Peyer's patch (tissue), 4 donors: ENCODE measurements at regions not wholly inside any gene's neighbourhood (a gene's known extent, or its start where the extent isn't known, plus 50 kb on each side); places are given as distances from the start of the nearest gene placed in this dataset.
"Not testable (repeated sequence)": the region's sequence is repeated elsewhere in the genome, so short reads cannot be mapped to it uniquely, and the experiment has no call there.

ENCODE experiments used
- DNase-seq, 3 donors: peaks; one replicate each; pipeline ENCODE4 v3.0.0-alpha.2; 2017 to 2019
- H3K27ac ChIP-seq, 4 donors: fragments of 200-600 bp; sonication (generic); one replicate each; pipeline ENCODE4 v1.5.1; 2016 to 2019
- H3K27me3 ChIP-seq, 2 donors: fragments of 200-600 bp; sonication (generic); one replicate each; pipeline ENCODE4 v1.5.1; 2019
- H3K36me3 ChIP-seq, 3 donors: fragments of 200-600 bp; sonication (generic); one replicate each; pipeline ENCODE4 v1.5.1; 2016 to 2019
- H3K4me1 ChIP-seq, 4 donors: fragments of 200-600 bp; sonication (generic); one replicate each; pipeline ENCODE4 v1.5.1; 2016 to 2019
- H3K4me3 ChIP-seq, 4 donors: fragments of 200-600 bp; sonication (generic); 1 replicate in 3 of 4; 2 replicates in 1 of 4; pipeline ENCODE4 v1.5.1; 2016 to 2019; ENCODE audit warnings: mild to moderate bottlenecking in 1 of 4
- H3K9me3 ChIP-seq, 4 donors: fragments of 200-600 bp; sonication (generic); one replicate each; pipeline ENCODE4 v1.5.1; 2016 to 2019; ENCODE audit warnings: mild to moderate bottlenecking in 1 of 4
- POLR2A ChIP-seq, 2 donors: fragments of 450-650 bp; IDR thresholded peaks; one replicate each; pipeline ENCODE4 v1.5.1; 2017; ENCODE audit warnings: antibody characterized with exemption in 2 of 2, mild to moderate bottlenecking in 2 of 2, moderate library complexity in 2 of 2
- TF ChIP-seq, protein P1 (sequence below), 6 experiments: fragments of 450-650 bp in 4 of 6; fragments of 200-600 bp in 2 of 6; sonication (generic) in 1 of 6; IDR thresholded peaks; one replicate each; pipeline ENCODE4 v1.5.1; 2017 to 2019; ENCODE audit warnings: antibody characterized with exemption in 6 of 6, mild to moderate bottlenecking in 3 of 6, moderate library complexity in 1 of 6

DNA sequence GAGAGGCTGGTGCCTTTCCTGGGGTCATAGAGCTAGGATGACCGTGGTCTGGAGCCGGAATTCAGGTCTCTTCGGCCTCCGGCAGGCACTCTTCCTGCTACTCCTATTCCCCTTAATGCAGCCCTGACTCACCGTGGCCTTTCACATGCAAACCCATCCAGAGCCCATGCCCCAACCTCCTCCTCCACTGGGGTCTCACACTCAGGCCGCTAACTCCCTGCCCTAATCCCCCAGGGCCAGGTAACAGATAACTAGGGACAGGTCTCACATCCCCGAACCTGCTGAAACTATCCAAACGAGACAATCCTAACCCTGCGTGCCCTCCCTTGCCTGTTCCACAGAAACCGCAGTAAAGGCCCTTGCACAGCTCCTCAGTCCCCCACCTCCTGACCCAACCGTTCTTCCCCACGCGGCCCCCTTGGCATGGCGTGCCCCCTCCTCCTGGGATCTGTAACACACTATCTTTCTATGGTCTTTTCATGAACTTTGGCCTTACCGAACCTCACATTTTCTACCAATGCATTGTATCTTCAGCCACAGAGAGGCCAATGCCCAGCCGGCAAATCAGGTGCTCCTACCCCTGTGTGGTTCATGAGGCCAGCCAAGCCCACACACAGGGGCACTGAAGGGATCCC, 245.4 kb upstream of the EXOC2 start:
- H3K36me3 ChIP-seq = no peaks in the 10 kb centered on the region
- no peak for DNase-seq
- H3K27ac ChIP-seq = no peak overlapping the region
- TF ChIP-seq, protein P1, sequence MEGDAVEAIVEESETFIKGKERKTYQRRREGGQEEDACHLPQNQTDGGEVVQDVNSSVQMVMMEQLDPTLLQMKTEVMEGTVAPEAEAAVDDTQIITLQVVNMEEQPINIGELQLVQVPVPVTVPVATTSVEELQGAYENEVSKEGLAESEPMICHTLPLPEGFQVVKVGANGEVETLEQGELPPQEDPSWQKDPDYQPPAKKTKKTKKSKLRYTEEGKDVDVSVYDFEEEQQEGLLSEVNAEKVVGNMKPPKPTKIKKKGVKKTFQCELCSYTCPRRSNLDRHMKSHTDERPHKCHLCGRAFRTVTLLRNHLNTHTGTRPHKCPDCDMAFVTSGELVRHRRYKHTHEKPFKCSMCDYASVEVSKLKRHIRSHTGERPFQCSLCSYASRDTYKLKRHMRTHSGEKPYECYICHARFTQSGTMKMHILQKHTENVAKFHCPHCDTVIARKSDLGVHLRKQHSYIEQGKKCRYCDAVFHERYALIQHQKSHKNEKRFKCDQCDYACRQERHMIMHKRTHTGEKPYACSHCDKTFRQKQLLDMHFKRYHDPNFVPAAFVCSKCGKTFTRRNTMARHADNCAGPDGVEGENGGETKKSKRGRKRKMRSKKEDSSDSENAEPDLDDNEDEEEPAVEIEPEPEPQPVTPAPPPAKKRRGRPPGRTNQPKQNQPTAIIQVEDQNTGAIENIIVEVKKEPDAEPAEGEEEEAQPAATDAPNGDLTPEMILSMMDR (IDR thresholded peaks at IDR 0.05) = no peak
- no peak for TF ChIP-seq POLR2A (IDR thresholded peaks at IDR 0.05)
- H3K9me3 ChIP-seq = no peaks in the 10 kb centered on the region
- no peaks in the 10 kb centered on the region for H3K27me3 ChIP-seq
- H3K4me3 ChIP-seq = no peak overlapping the region
- H3K4me1 ChIP-seq = no peaks in the 10 kb centered on the region

DNA sequence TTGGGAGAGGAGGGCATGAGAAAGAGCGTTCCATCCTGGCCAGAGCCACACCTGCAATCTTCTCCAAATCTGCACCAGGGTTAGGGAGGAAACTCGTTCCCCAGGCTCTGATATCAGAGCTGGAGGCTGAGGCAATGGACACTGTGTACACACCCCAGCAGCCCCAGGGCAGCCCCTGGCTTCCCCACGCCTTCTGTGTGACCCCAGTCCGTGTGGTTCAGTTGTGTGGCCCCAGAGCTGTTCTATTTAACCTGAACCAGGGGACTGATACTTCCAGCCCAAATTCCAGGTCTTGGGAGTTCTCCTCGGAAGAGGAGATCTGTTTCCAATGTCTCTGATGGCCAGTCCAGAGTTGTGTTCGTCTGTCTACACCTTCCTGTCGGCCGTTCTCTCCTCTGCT, 242.6 kb upstream of the EXOC2 start:
- Histone ChIP-seq H3K27ac (no peak overlapping the region), H3K4me1 (no peaks in the 10 kb centered on the region), H3K9me3 (no peaks in the 10 kb centered on the region), H3K36me3 (no peaks in the 10 kb centered on the region), H3K27me3 (no peaks in the 10 kb centered on the region), H3K4me3 (no peak overlapping the region)
- no peak for TF ChIP-seq POLR2A (IDR thresholded peaks at IDR 0.05)
- TF ChIP-seq, protein P1 (IDR thresholded peaks at IDR 0.05) = no peak
- no peak for DNase-seq

DNA sequence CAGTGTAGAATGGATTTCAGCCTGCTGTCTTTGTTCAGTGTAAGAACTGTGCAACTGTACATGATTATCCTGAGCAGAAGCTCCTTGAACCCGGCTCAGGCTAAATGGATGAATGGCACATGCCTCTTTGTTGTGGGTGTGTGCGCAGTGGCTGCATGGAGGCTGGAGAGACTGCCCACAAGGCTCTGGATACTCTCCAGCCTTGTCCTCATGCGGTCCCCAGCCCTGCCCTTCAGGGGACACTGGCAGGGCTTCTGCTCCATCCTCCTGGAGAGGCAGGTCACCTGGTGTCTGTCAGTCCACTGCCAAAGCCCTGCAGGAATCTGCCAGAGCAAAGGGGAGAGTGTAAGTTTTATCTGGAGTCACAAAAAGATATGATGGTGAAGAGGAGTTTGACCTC, 241.7 kb upstream of the EXOC2 start:
- Histone ChIP-seq H3K27me3 (no peaks in the 10 kb centered on the region), H3K27ac (no peak overlapping the region), H3K4me3 (no peak overlapping the region), H3K36me3 (no peaks in the 10 kb centered on the region), H3K9me3 (no peaks in the 10 kb centered on the region), H3K4me1 (no peaks in the 10 kb centered on the region)
- no peak for TF ChIP-seq POLR2A (IDR thresholded peaks at IDR 0.05)
- TF ChIP-seq, protein P1 (IDR thresholded peaks at IDR 0.05) = no peak
- no peak for DNase-seq

DNA sequence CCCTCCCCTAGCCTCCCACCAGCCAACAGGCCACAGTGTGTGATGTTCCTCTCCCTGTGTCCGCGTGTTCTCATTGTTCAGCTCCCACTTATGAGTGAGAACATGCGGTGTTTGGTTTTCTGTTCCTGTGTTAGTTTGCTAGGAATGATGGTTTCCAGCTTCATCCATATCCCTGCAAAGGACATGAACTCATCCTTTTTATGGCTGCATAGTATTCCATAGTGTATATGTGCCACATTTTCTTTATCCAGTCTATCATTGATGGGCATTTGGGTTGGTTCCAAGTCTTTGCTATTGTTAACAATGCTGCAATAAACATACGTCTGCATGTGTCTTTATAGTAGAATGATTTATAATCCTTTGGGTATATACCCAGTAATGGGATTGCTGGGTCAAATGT, 239.0 kb upstream of the EXOC2 start:
- H3K9me3 ChIP-seq, H3K36me3 ChIP-seq, H3K4me3 ChIP-seq, H3K4me1 ChIP-seq, DNase-seq, H3K27me3 ChIP-seq, H3K27ac ChIP-seq: not testable (repeated sequence)

GRCh38 chr6:927157-927556, 234.2 kb upstream of the EXOC2 start:
- Histone ChIP-seq H3K4me3 (no peak overlapping the region), H3K4me1 (no peaks in the 10 kb centered on the region), H3K36me3 (no peaks in the 10 kb centered on the region), H3K9me3 (no peaks in the 10 kb centered on the region), H3K27ac (no peak overlapping the region), H3K27me3 (no peaks in the 10 kb centered on the region)
- TF ChIP-seq, protein P1 (IDR thresholded peaks at IDR 0.05) = no peak
- TF ChIP-seq POLR2A (IDR thresholded peaks at IDR 0.05) = no peak
- no peak for DNase-seq

GRCh38 chr6:925656-926213, 232.8 kb upstream of the EXOC2 start:
- Histone ChIP-seq H3K4me1 (no peaks in the 10 kb centered on the region), H3K27ac (no peak overlapping the region), H3K36me3 (no peaks in the 10 kb centered on the region), H3K27me3 (no peaks in the 10 kb centered on the region), H3K4me3 (no peak overlapping the region), H3K9me3 (peaks cover 0 to 12% (median 4%) of the 10 kb centered on the region in 4 donors)
- TF ChIP-seq, protein P1 (IDR thresholded peaks at IDR 0.05) = no peak
- TF ChIP-seq POLR2A (IDR thresholded peaks at IDR 0.05) = no peak
- no peak for DNase-seq
